ENCODE measurements at regions not wholly inside any gene's neighbourhood (a gene's known extent, or its start where the extent isn't known, plus 50 kb on each side); places are given as distances from the start of the nearest gene placed in this dataset.

DNA sequence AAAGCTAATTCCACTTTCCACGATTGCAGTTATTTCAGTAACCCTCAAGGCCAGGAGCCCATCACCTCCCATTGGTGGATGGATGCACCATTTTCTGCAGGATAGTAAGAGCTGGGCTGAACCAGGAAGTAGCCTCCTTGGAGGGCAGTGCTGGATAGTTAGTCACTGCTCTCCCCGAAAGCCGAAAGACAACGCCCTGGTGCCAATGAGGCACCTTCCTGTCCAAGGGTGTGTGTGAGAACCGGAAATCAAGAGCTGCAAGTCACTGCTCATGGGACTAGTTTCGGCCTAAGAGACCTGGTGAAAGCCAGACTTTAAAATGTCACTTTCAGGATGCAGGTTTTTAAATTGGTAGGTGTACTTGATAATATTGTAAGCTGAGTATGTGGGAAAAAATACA lies 203.8 kb upstream of the HS3ST1 start:
- no peak for DNase-seq (ENCODE audit: low read depth in 4 of 4, low spot score in 2 of 4)

DNA sequence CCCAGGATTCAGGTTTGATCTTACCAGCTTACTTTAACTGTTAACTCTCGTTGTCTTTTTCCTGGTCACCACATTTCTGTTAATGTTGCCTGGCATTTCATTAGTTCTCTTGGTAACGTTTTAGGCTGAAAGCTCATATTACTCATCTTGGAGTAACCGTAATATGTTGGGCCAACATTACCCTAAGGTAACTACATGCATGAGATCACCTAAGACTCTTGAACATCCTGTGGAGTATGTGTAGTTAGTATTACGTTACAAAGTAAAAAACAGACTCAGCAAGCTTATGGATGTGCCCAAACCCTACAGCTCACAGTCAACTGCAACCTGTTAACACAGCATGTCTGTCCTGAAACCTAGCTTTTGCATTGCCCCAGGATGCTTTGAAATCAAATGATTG lies 203.3 kb upstream of the HS3ST1 start:
- DNase-seq (ENCODE audit: low read depth in 4 of 4, low spot score in 2 of 4), result no peak

- DNase-seq (ENCODE audit: low read depth in 4 of 4, low spot score in 2 of 4), result no peak
Measured at GRCh38 chr4:11631416-11631815, 202.7 kb upstream of the HS3ST1 start.

DNA sequence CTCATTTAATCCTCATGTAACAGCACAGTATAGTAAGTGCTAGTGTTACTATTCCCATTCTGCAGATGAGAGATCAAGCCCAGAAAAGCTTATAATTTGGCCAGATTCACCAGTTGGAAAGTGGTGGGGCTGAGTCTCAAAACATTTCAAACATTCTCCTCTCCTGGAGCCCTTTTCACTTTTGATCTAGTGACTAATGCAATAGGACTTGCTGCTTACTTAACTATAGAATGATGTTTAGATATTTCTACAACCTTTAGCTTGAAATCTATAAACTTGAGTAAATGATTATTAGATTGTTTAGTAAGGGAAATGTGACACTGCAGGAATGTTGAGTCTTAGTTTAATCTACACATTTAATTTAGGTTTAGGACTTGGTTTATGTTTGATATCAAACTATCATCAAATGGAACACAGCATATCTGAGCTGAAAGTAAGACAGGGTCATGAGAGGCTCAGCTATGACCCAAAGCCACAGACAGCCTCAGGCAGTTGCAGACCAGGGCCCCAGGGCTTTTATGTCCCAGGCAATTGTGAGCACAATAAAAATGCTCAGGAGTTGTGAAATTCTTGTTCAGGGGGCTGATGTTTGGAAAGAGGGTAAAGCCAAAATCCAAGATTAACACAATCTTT lies 199.5 kb upstream of the HS3ST1 start:
- no peak for DNase-seq (ENCODE audit: low read depth in 4 of 4, low spot score in 2 of 4)

DNA sequence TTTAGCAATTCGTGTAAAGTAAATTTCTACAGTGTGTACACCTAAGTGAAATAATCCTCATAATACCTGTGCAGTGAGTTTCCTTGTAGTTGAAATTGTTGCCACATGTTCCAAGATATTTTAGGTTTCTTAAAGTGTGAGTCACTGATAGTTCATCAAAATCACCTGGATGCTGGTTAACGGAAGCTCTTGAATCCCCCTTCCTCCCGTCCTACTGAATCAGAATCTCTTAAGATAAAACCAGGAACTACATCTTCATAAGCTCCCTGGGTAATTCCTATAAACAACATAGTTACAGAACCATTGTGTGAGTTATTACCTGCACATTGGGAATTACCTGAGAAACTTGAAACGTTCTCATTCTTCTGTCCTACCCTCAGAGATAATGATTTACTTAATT lies 197.4 kb upstream of the HS3ST1 start:
- no peak for DNase-seq (ENCODE audit: low read depth in 4 of 4, low spot score in 2 of 4)

GRCh38 chr4:11625211-11625610 lies 196.5 kb upstream of the HS3ST1 start:
- no peak for DNase-seq (ENCODE audit: low read depth in 4 of 4, low spot score in 2 of 4)

DNA sequence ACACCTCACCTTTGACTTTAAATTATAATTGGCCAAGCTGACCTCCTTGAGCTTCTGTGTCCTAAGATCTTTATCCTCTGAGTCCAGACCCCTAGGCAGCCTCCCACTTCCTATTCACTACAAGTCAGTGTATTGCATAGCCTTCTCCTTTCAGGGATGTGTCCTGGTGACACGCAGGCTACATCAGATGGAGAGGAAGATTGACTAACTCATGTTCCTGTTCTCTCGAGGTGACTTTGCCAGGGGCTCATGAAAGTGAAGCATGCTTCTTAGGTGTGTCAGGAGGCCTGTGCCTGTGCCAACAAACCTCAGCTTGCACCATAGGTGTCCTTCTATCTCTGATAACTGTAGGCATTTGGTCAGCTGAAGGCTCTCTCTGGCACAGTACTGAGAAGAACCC lies 195.7 kb upstream of the HS3ST1 start:
- DNase-seq (ENCODE audit: low read depth in 4 of 4, low spot score in 2 of 4), result no peak

GRCh38 chr4:11623726-11624037 lies 195.0 kb upstream of the HS3ST1 start:
- DNase-seq (ENCODE audit: low read depth in 4 of 4, low spot score in 2 of 4), result no peak

DNA sequence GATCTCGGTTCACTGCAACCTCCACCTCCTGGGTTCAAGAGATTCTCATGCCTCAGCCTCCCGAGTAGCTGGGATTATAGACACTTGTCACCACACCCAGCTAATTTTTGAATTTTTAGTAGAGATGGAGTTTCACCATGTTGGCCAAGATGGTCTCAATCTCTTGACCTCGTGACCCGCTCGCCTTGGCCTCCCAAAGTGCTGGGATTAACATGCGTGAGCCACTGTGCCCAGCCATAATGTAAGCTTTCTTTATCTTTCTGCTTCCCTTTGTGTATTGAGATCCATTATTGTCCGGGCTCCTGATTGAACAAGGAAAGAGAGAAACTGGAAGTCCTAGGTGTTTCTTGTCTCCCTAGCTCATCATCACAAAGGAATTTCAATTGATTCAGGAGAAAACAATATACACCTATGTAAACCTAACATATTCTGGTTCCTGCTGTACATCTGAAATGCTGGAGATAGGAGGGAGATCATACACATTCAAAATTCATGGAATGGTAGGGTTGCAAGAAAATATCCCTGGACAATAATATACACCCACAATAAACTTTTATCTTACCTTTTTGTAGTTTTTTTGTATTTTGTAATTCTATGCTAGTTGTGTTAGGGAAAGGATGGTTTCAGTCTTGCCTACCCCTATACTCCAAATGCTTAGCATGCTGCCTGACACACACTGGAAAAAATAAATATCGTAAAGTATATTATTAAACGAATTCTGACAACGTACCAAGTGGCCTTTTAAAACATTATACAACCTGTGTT lies 194.4 kb upstream of the HS3ST1 start:
- no peak for DNase-seq (ENCODE audit: low read depth in 4 of 4, low spot score in 2 of 4)

DNA sequence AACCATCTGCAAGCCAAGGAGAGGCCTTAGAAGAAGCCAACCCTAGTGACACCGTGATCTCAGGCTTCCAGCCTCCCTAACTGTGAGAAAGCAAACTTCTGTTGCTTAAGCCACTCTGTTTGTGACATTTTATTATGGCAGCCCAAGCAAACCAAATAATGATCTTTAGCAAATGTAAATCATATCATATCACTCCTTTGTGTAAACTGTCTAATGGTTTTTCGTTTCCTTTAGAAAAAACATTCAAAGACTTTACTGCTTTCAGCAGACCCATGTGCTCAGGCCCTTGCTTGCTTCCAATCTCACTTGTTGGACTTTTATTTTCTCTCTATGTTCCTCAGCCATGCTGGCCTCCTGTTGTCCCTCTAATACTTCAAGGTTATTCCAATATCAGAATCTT lies 192.2 kb upstream of the HS3ST1 start:
- DNase-seq (ENCODE audit: low read depth in 4 of 4, low spot score in 2 of 4), result no peak

DNA sequence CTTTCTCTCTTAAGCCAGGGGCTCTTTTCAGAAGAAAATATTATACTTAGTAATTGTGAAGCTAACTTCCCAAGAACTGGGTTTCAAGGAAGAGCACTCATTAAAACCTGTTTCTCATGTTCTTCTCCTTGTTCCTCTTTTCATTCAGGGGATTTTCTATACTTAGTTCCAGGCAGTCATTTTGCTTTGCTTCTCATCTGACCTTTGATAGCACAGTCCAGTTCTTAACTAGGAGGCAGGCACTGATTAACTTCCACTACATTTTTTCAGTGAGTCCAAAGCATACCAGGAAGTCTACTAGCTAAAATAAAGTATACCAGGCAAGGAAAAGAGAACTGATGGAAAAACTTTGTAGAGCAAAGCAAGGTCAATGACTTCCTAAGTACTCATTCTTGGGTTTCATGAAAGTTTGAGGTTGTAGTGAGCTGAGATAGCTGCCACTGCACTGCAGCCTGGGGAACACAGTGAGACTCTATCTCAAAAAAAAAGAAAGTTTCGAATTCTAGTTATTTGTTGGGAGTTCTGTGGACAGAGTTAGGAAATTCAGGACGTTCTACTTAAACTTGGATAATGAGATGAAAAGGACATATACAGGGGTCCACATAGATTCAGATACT lies 190.1 kb upstream of the HS3ST1 start:
- DNase-seq (ENCODE audit: low read depth in 4 of 4, low spot score in 2 of 4), result no peak

GRCh38 chr4:11616856-11617255 lies 188.2 kb upstream of the HS3ST1 start:
- DNase-seq (ENCODE audit: low read depth in 4 of 4, low spot score in 2 of 4), result no peak

GRCh38 chr4:11615601-11616000 lies 186.9 kb upstream of the HS3ST1 start:
- no peak for DNase-seq (ENCODE audit: low read depth in 4 of 4, low spot score in 2 of 4)

- DNase-seq (ENCODE audit: low read depth in 4 of 4, low spot score in 2 of 4), result peak in 1 of 4 donors; percentile 32
Measured at GRCh38 chr4:11614426-11614825, 185.7 kb upstream of the HS3ST1 start.

GRCh38 chr4:11611868-11612267 lies 183.2 kb upstream of the HS3ST1 start:
- DNase-seq (ENCODE audit: low read depth in 4 of 4, low spot score in 2 of 4), result no peak

- DNase-seq (ENCODE audit: low read depth in 4 of 4, low spot score in 2 of 4), result no peak
Measured at GRCh38 chr4:11609751-11610150, 181.1 kb upstream of the HS3ST1 start.

GRCh38 chr4:11608992-11609391 lies 180.3 kb upstream of the HS3ST1 start:
- DNase-seq (ENCODE audit: low read depth in 4 of 4, low spot score in 2 of 4), result no peak

DNA sequence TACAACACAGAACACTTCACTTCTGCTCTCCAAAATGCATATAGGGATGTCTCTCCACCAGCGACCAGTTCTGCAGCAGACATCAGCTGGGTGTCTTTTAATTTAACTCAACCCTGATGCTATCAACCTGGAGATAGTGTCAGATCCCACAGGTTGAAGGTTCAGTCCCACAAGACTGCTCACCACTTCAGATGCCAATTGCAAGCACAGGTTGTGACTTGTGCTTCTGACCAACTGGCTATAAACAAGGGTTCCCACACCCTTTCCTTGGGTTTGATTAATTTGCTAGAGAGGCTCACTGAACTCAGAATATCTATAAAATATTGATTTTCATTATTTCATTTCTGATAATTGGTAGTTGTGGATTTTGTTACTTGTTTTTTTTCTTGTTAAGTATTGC lies 177.4 kb upstream of the HS3ST1 start:
- DNase-seq (ENCODE audit: low read depth in 4 of 4, low spot score in 2 of 4), result no peak

GRCh38 chr4:11605597-11605996 lies 176.9 kb upstream of the HS3ST1 start:
- no peak for DNase-seq (ENCODE audit: low read depth in 4 of 4, low spot score in 2 of 4)

DNA sequence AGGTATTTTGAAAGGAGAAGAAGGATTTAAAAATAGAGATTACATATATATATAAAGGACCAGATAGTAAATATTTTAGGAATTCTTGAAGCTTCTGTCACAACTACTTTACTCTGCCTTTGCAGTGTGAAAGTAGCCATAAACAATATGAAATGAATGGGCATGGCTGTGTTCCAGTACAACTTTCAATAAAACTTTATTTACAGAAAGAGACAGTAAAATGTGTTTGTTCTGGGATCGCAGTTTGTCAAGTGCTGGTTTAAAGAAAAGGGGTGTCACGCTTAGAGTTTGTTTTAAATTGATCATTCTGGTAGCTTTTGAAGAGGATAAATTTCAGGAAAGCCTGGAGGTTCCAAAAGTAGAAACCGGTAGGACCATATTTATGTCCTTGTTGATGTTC lies 176.1 kb upstream of the HS3ST1 start:
- no peak for DNase-seq (ENCODE audit: low read depth in 4 of 4, low spot score in 2 of 4)

DNA sequence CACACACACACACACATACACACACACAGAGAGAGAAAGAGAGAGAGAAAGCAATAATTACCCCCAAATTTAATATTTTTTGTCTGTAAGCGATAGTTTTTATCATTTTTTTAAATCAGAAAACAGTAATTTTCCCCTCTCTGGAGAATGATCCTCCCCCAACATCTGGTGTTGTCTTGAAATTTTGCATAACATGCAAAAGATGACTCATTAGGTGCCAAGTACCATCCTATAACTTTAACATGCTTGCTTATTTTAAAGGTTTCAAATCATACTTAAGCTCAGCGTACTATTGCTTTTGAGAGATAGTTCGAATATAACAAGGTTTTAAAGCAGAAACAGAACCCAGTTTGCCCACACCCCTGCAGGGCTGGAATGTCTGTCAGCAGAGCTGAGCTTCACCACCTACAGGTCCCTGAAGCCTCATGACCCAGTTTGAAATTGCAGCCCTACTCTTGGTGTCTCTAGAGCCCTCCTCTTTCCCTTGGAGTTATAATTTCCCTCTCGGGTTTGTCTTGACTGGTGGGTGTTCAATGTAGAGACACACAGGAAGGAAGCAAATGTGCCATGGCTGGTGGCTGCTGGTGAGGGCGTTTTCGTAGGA lies 175.0 kb upstream of the HS3ST1 start:
- DNase-seq (ENCODE audit: low read depth in 4 of 4, low spot score in 2 of 4), result no peak

Data from left renal cortex interstitium (tissue), 4 donors.